Adipocyte (in vitro differentiated cells): ENCODE measurements at regions not wholly inside any gene's neighbourhood (a gene's known extent, or its start where the extent isn't known, plus 50 kb on each side); places are given as distances from the start of the nearest gene placed in this dataset.
A peak's percentile ranks its signal among the peaks of the same experiment; 100 is the strongest.

Experiments
- DNase-seq: peaks from one replicate; pipeline ENCODE4 v3.0.0-alpha.2; 2015; ENCODE audit warnings: low read depth
- H3K27me3 ChIP-seq: replicated peaks from 2 replicates; pipeline ENCODE4 v1.7.0; 2013; ENCODE audit warnings: mild to moderate bottlenecking, low read length, moderate library complexity; ENCODE audit not compliant: control insufficient read depth, insufficient read depth
- H3K36me3 ChIP-seq: 2 replicates; pipeline ENCODE4 v1.7.0; 2013; ENCODE audit warnings: low read length, mild to moderate bottlenecking, moderate library complexity; ENCODE audit not compliant: control insufficient read depth, insufficient read depth, severe bottlenecking
- H3K4me1 ChIP-seq: 2 replicates; pipeline ENCODE4 v1.7.0; 2013; ENCODE audit warnings: mild to moderate bottlenecking, low read length, moderate library complexity; ENCODE audit not compliant: control insufficient read depth, insufficient read depth
- H3K4me3 ChIP-seq: 2 replicates; pipeline ENCODE4 v1.7.0; 2013; ENCODE audit warnings: mild to moderate bottlenecking, low read length, moderate library complexity
- H3K9ac ChIP-seq: 2 replicates; pipeline ENCODE4 v1.7.0; 2013; ENCODE audit warnings: mild to moderate bottlenecking, low read length, moderate library complexity
- H3K9me3 ChIP-seq: 2 replicates; pipeline ENCODE4 v1.7.0; 2013; ENCODE audit warnings: mild to moderate bottlenecking, low read length, moderate library complexity; ENCODE audit not compliant: control insufficient read depth

DNA sequence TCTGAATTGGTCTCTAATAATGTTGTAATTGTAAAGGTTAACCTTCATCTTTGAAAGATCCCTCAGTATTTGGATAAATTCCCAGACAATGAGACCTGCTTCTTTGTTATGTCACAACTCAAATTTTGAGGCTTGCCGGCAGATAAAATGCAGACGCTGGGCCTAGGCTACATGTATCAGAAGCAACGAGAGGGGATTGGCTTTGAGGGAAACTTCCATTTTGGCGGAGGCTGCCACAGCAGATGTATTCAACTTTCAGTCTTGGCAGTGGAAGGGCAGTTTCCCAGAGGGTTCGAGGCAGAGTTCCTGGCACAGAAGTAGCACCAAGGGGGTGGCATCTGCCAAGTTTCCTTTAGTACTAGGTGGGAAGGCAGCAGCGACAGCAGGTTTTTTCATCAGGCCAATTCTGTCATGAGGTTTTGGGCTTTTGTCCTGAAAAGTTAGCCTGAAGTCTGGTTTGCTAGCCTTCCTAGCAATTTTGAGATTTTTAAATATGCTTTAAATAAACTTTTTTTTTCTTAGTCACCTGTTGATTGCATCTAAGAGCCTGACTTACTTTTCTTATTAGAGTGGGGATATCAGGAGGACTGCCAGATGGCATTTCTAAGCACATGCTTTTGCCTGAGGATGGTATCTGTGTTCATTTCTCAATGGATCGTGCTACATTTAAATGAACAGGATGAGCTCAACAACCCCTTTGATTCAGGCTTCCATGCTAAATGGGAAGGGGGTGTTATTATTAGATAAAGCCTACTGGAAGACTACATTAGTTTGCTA lies 89.5 kb upstream of the FAM3C start:
- H3K9me3 ChIP-seq = no peaks in the 10 kb centered on the region
- peak overlapping the region; percentile 28 for H3K9ac ChIP-seq
- peaks cover 9% of the 10 kb centered on the region for H3K4me1 ChIP-seq
- peak overlapping the region; percentile 20 for H3K4me3 ChIP-seq
- H3K27me3 ChIP-seq = no peaks in the 10 kb centered on the region
- DNase-seq = peak; percentile 25
- no peaks in the 10 kb centered on the region for H3K36me3 ChIP-seq

DNA sequence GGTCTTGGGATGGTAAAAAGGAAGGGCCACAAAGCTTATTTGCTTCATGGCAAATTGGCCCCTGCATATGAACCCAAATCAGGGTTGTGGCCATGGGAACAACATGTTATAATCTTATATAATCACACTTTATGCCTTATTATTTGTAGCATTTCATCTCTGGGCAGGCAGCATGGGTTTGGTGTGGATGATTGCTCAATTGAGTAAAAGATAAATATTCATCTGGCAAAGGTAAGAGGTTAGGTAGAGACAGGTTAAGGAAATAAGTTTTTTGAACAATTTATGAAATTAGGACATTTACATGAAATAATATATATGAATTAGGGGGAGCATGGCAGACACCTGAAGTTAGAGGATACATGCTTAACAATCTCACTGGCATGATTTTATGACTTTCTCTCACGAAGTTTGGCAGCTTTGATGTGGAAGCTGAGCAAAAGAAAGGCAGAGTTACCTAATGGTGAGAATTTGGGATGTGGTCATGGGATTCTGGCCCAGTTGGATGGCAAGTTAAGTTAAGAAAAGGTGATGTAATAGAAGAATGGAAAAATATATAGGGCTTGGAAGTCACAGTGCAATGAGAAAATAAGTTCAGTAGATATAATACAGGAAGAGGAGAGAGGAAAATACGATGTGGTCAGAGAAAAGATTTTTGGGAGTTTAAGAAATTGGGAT lies 88.1 kb upstream of the FAM3C start:
- Histone ChIP-seq H3K27me3 (no peaks in the 10 kb centered on the region), H3K9me3 (no peaks in the 10 kb centered on the region), H3K4me1 (peaks cover 21% of the 10 kb centered on the region), H3K4me3 (no peak overlapping the region), H3K36me3 (no peaks in the 10 kb centered on the region), H3K9ac (no peak overlapping the region)
- DNase-seq = no peak

GRCh38 chr7:121480566-121481335 lies 84.6 kb upstream of the FAM3C start:
- Histone ChIP-seq H3K9ac (no peak overlapping the region), H3K4me1 (peaks cover 25% of the 10 kb centered on the region), H3K4me3 (no peak overlapping the region), H3K27me3 (no peaks in the 10 kb centered on the region), H3K36me3 (no peaks in the 10 kb centered on the region), H3K9me3 (no peaks in the 10 kb centered on the region)
- DNase-seq = peak; percentile 47

DNA sequence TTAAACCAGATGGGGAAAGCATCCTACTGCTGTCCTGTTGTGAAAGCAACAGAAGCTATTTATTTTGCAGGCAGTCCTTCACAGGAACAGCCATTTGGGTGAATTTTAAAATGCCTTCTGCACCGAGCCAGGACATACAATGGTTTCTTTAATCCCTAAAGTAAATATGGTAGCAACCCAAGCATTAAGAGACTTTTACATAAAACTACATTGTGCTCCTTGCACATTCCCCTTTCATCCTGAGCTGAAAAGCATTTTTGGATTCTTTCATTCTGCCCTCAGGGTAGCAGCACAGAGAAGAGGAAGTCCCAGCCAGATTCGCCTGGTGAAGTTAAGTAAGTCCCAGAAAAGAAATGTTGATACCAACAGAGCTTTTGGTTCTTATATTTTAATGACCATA lies 84.0 kb upstream of the FAM3C start:
- Histone ChIP-seq H3K4me3 (no peak overlapping the region), H3K9me3 (no peaks in the 10 kb centered on the region), H3K36me3 (no peaks in the 10 kb centered on the region), H3K4me1 (peaks cover 25% of the 10 kb centered on the region), H3K9ac (no peak overlapping the region), H3K27me3 (no peaks in the 10 kb centered on the region)
- peak; percentile 80 for DNase-seq

GRCh38 chr7:121479466-121479865 lies 83.4 kb upstream of the FAM3C start:
- no peaks in the 10 kb centered on the region for H3K27me3 ChIP-seq

GRCh38 chr7:121475806-121476205 lies 79.7 kb upstream of the FAM3C start:
- DNase-seq = no peak
- Histone ChIP-seq H3K4me3 (no peak overlapping the region), H3K4me1 (peaks cover 25% of the 10 kb centered on the region), H3K9ac (no peak overlapping the region), H3K27me3 (no peaks in the 10 kb centered on the region), H3K36me3 (no peaks in the 10 kb centered on the region), H3K9me3 (no peaks in the 10 kb centered on the region)

More at GRCh38 chr7:121479466-121479865, 83.4 kb upstream of the FAM3C start:
- Histone ChIP-seq H3K9me3 (no peaks in the 10 kb centered on the region), H3K9ac (no peak overlapping the region), H3K36me3 (no peaks in the 10 kb centered on the region), H3K4me3 (no peak overlapping the region), H3K4me1 (peaks cover 25% of the 10 kb centered on the region)
- DNase-seq = peak; percentile 30

- H3K27me3 ChIP-seq = no peaks in the 10 kb centered on the region
- no peak overlapping the region for H3K9ac ChIP-seq
- no peak for DNase-seq
- no peaks in the 10 kb centered on the region for H3K9me3 ChIP-seq
- no peak overlapping the region for H3K4me3 ChIP-seq
- no peaks in the 10 kb centered on the region for H3K36me3 ChIP-seq
- H3K4me1 ChIP-seq = peaks cover 14% of the 10 kb centered on the region
Observed at GRCh38 chr7:121474301-121474673, 78.2 kb upstream of the FAM3C start.

DNA sequence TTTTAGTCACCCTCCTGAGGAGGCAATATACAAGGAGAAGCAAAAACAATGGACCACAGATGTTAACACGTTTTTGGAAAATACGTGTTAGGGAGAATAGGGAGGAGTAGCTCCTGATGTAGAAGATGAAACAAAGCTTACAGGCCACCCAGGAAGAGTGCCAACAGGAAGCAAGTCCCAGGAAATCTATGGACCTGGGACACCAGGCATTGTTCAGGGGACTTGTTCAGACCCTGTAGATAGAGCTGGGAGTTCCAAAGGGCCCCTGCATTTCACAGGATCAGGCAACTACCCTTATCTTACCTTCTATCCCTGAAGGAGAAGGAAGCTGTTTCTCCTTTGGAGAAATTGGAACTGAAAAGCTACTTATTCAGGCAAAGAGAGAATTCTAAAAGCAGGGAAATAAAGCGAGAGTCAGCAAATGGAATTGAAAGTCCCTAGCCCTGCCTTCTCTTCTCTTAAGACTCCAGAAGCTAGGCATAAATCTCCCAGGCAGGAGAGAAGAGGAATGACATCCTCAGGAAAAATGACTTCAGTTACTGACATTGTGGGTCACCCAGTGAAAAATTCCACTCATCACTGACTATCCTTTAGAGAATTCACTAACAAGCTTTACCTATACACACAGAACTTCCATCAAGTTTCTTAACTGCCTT lies 77.7 kb upstream of the FAM3C start:
- Histone ChIP-seq H3K9me3 (no peaks in the 10 kb centered on the region), H3K9ac (no peak overlapping the region), H3K36me3 (no peaks in the 10 kb centered on the region), H3K4me3 (no peak overlapping the region), H3K27me3 (no peaks in the 10 kb centered on the region), H3K4me1 (peaks cover 11% of the 10 kb centered on the region)
- peak; percentile 33 for DNase-seq

GRCh38 chr7:121466455-121466854 lies 70.3 kb upstream of the FAM3C start:
- DNase-seq = no peak
- no peaks in the 10 kb centered on the region for H3K36me3 ChIP-seq
- no peaks in the 10 kb centered on the region for H3K27me3 ChIP-seq
- H3K9me3 ChIP-seq = no peaks in the 10 kb centered on the region
- H3K4me3 ChIP-seq = no peak overlapping the region
- H3K4me1 ChIP-seq = no peaks in the 10 kb centered on the region
- no peak overlapping the region for H3K9ac ChIP-seq

DNA sequence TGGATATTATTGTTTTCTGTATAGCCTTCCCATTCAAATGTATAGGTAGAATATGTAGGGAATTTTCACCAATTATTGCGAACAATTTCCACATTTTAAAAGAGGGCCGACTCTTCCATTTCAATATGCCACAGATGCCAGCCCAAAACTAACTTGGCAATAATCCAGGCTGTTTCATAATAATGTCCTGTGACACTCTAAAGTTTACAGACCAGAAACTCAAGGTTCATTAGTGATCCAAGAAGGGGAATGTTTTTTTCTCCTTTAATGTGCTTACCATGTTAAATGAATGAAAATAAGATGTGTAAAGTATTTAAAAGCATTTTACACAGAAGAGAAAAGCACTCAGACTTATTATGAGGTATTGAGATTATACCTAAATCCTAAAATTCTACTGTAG lies 63.0 kb upstream of the FAM3C start:
- no peaks in the 10 kb centered on the region for H3K36me3 ChIP-seq
- H3K9ac ChIP-seq = no peak overlapping the region
- no peaks in the 10 kb centered on the region for H3K9me3 ChIP-seq
- no peak for DNase-seq
- no peaks in the 10 kb centered on the region for H3K4me1 ChIP-seq
- H3K27me3 ChIP-seq = no peaks in the 10 kb centered on the region
- no peak overlapping the region for H3K4me3 ChIP-seq
